H1 (cell line): ENCODE measurements at regions not wholly inside any gene's neighbourhood (a gene's known extent, or its start where the extent isn't known, plus 50 kb on each side); places are given as distances from the start of the nearest gene placed in this dataset.

Experiments
- CTCF ChIA-PET: fragments of 300-600 bp; sonication (Branson Sonifier 250); formaldehyde crosslinking; loops from one replicate; lab custom pipeline; 2021; ENCODE audit not compliant: partially characterized antibody; lab: Charles Lee
- POLR2A ChIA-PET: fragments of 300-600 bp; sonication (Branson Sonifier 250); formaldehyde crosslinking; loops from one replicate; lab custom pipeline; 2021; ENCODE audit warnings: inconsistent platforms; ENCODE audit not compliant: partially characterized antibody; lab: Charles Lee
- DNase-seq, 2 experiments: peaks; one replicate each; pipeline versions ENCODE4 v3.0.0 to v3.0.0-alpha.2; 2010 to 2022; ENCODE audit warnings: low spot score in 2 of 2, low read depth in 1 of 2, mixed read lengths in 1 of 2
- FAIRE-seq: peaks from 2 replicates; lab custom pipeline; 2011; peaks lifted over from hg19 to GRCh38; lab: Jason Lieb, UNC
- H2AFZ ChIP-seq: 2 replicates; pipeline ENCODE4 v1.8.1; 2012; ENCODE audit warnings: low read length, inconsistent platforms
- H2AK5ac ChIP-seq: 2 replicates; pipeline ENCODE4 v1.6.1; 2013; ENCODE audit warnings: low read depth, low read length
- H2BK120ac ChIP-seq: replicated peaks from 2 replicates; pipeline ENCODE3; 2013; ENCODE audit warnings: low read depth, low read length, inconsistent platforms
- H2BK12ac ChIP-seq: 2 replicates; pipeline ENCODE4 v1.6.1; 2013; ENCODE audit warnings: low read depth, low read length
- H2BK15ac ChIP-seq: 2 replicates; pipeline ENCODE4 v1.6.1; 2013; ENCODE audit warnings: low read length
- H2BK20ac ChIP-seq: 2 replicates; pipeline ENCODE4 v1.6.1; 2013; ENCODE audit warnings: low read length
- H2BK5ac ChIP-seq: 2 replicates; pipeline ENCODE4 v1.6.1; 2013; ENCODE audit warnings: low read depth, low read length
- H3K14ac ChIP-seq: 2 replicates; pipeline ENCODE4 v1.6.1; 2013; ENCODE audit warnings: inconsistent platforms; ENCODE audit not compliant: insufficient read length
- H3K18ac ChIP-seq: 2 replicates; pipeline ENCODE4 v1.6.1; 2013; ENCODE audit warnings: low read length; ENCODE audit errors: extremely low read depth
- H3K23ac ChIP-seq: 2 replicates; pipeline ENCODE4 v1.6.1; 2013; ENCODE audit warnings: inconsistent platforms; ENCODE audit not compliant: insufficient read length
- H3K23me2 ChIP-seq: 2 replicates; pipeline ENCODE4 v1.6.1; 2013; ENCODE audit warnings: low read depth, low read length
- H3K27ac ChIP-seq: 2 replicates; pipeline ENCODE4 v1.6.1; 2011; ENCODE audit warnings: low read depth, low read length, inconsistent platforms
- H3K27me3 ChIP-seq, 4 experiments: replicated peaks in 1 of 4; 1 replicate in 1 of 4; 2 replicates in 3 of 4; pipeline versions ENCODE4 v1.6.1 to v1.8.1; 2011 to 2013; ENCODE audit warnings: low read length in 3 of 4, mild to moderate bottlenecking in 3 of 4, inconsistent platforms in 2 of 4, mixed read lengths in 2 of 4, moderate library complexity in 1 of 4; ENCODE audit not compliant: control insufficient read depth in 3 of 4, insufficient read depth in 3 of 4; ENCODE audit errors: extremely low read depth in 1 of 4
- H3K36me3 ChIP-seq, 4 experiments: 2 replicates each; pipeline versions ENCODE4 v1.6.1 to v1.8.1; 2011 to 2013; ENCODE audit warnings: mild to moderate bottlenecking in 4 of 4, low read length in 3 of 4, moderate library complexity in 2 of 4, control low read depth in 1 of 4, inconsistent platforms in 1 of 4; ENCODE audit not compliant: insufficient read depth in 4 of 4, control insufficient read depth in 2 of 4
- H3K4ac ChIP-seq: replicated peaks from 2 replicates; pipeline ENCODE3; 2013; ENCODE audit warnings: low read length, low read depth, mixed read lengths, inconsistent platforms; ENCODE audit not compliant: insufficient read length
- H3K4me1 ChIP-seq, 4 experiments: replicated peaks in 1 of 4; 1 replicate in 1 of 4; 2 replicates in 3 of 4; pipeline versions ENCODE4 v1.6.1 to v1.8.1; 2011 to 2013; ENCODE audit warnings: low read length in 3 of 4, inconsistent platforms in 2 of 4, mixed read lengths in 1 of 4; ENCODE audit not compliant: insufficient read depth in 4 of 4, control insufficient read depth in 3 of 4
- H3K4me2 ChIP-seq, 2 experiments: 2 replicates each; pipeline versions ENCODE4 v1.6.1 to v1.8.1; 2011 to 2013; ENCODE audit warnings: low read depth in 2 of 2, low read length in 2 of 2, control low read depth in 1 of 2, inconsistent platforms in 1 of 2, mild to moderate bottlenecking in 1 of 2; ENCODE audit not compliant: insufficient read depth in 1 of 2
- H3K4me3 ChIP-seq, 4 experiments: fragments of 200-600, 300-600 bp in 1 of 4; sonication (generic), shearing (Covaris generic), sonication (Bioruptor Twin) in 1 of 4; 2 replicates each; pipeline versions ENCODE4 v1.5.1 to v1.8.1; 2011 to 2016; ENCODE audit warnings: low read length in 4 of 4, low read depth in 3 of 4, control low read depth in 2 of 4, inconsistent platforms in 2 of 4, mild to moderate bottlenecking in 2 of 4, mixed read lengths in 1 of 4, moderate library complexity in 1 of 4; ENCODE audit not compliant: insufficient read depth in 2 of 4; ENCODE audit errors: extremely low read depth in 1 of 4
- H3K56ac ChIP-seq: replicated peaks from 2 replicates; pipeline ENCODE3; 2013; ENCODE audit warnings: low read depth, mild to moderate bottlenecking, mixed read lengths, low read length, inconsistent platforms; ENCODE audit not compliant: insufficient read length
- H3K79me1 ChIP-seq: 2 replicates; pipeline ENCODE4 v1.6.1; 2013; ENCODE audit warnings: low read depth, low read length, control low read depth
- H3K79me2 ChIP-seq, 2 experiments: 2 replicates each; pipeline versions ENCODE4 v1.6.1 to v1.8.1; 2012 to 2013; ENCODE audit warnings: low read length in 2 of 2, mild to moderate bottlenecking in 2 of 2, inconsistent platforms in 1 of 2; ENCODE audit not compliant: insufficient read depth in 2 of 2, control insufficient read depth in 1 of 2
- H3K9ac ChIP-seq, 4 experiments: replicated peaks in 1 of 4; 1 replicate in 1 of 4; 2 replicates in 3 of 4; pipeline versions ENCODE4 v1.6.1 to v1.8.1; 2011 to 2013; ENCODE audit warnings: low read depth in 3 of 4, low read length in 3 of 4, control low read depth in 2 of 4, mild to moderate bottlenecking in 2 of 4, moderate library complexity in 2 of 4, inconsistent platforms in 1 of 4; ENCODE audit errors: extremely low read depth in 1 of 4
- H3K9me3 ChIP-seq, 2 experiments: 2 replicates each; pipeline versions ENCODE4 v1.6.1 to v1.8.1; 2012 to 2013; ENCODE audit warnings: mild to moderate bottlenecking in 2 of 2, moderate library complexity in 2 of 2, control low read depth in 1 of 2, inconsistent platforms in 1 of 2, low read depth in 1 of 2, low read length in 1 of 2, mixed read lengths in 1 of 2; ENCODE audit not compliant: insufficient read depth in 2 of 2
- H4K20me1 ChIP-seq, 2 experiments: replicated peaks in 1 of 2; 2 replicates each; pipeline versions ENCODE3 to v1.8.1; 2011 to 2013; ENCODE audit warnings: inconsistent platforms in 2 of 2, low read length in 2 of 2, mild to moderate bottlenecking in 1 of 2; ENCODE audit not compliant: insufficient read depth in 2 of 2, control insufficient read depth in 1 of 2
- H4K5ac ChIP-seq: 2 replicates; pipeline ENCODE4 v1.6.1; 2013; ENCODE audit warnings: low read length, low read depth, mixed read lengths, inconsistent platforms; ENCODE audit not compliant: insufficient read length
- H4K8ac ChIP-seq: 2 replicates; pipeline ENCODE4 v1.8.0; 2013; ENCODE audit warnings: mild to moderate bottlenecking, moderate library complexity, low read length, inconsistent platforms; ENCODE audit not compliant: insufficient read depth; ENCODE audit errors: extremely low read depth
- H4K91ac ChIP-seq: replicated peaks from 2 replicates; pipeline ENCODE3; 2013; ENCODE audit warnings: low read length, mixed read lengths, inconsistent platforms; ENCODE audit not compliant: insufficient read length
- CHD1 ChIP-seq: IDR thresholded peaks from 2 replicates; pipeline ENCODE4 v1.6.1; 2012; ENCODE audit warnings: low read depth, low read length, improper control_type of control experiment
- MAFK ChIP-seq: IDR thresholded peaks from 2 replicates; pipeline ENCODE4 v1.6.1; 2012; ENCODE audit warnings: low read depth, mild to moderate bottlenecking, improper control_type of control experiment, low read length
- WGBS, 2 experiments: shearing (Covaris generic) in 1 of 2; methylation state at CpG; one replicate each; pipeline versions ENCODE4 v1.1.6 to v1.1.7; 2013 to 2015; ENCODE audit warnings: low lambda C conversion rate in 2 of 2, mixed read lengths in 2 of 2, inconsistent platforms in 1 of 2, low coverage in 1 of 2, missing lambda C conversion rate in 1 of 2; ENCODE audit not compliant: insufficient replicate concordance in 2 of 2, insufficient coverage in 1 of 2, insufficient read length in 1 of 2; ENCODE audit errors: extremely low coverage in 1 of 2, missing lambda C conversion rate in 1 of 2; 5-methylcytosine and 5-hydroxymethylcytosine counted together
- TF ChIP-seq, protein P1 (sequence below), 3 experiments: IDR thresholded peaks; 1 replicate in 2 of 3; 2 replicates in 1 of 3; pipeline versions ENCODE4 v1.5.1 to v1.6.1; 2011; ENCODE audit warnings: low read length in 3 of 3, mild to moderate bottlenecking in 3 of 3, inconsistent platforms in 2 of 3, low read depth in 1 of 3, moderate library complexity in 1 of 3; ENCODE audit not compliant: insufficient read depth in 1 of 3; ENCODE audit errors: control extremely low read depth in 1 of 3

DNA sequence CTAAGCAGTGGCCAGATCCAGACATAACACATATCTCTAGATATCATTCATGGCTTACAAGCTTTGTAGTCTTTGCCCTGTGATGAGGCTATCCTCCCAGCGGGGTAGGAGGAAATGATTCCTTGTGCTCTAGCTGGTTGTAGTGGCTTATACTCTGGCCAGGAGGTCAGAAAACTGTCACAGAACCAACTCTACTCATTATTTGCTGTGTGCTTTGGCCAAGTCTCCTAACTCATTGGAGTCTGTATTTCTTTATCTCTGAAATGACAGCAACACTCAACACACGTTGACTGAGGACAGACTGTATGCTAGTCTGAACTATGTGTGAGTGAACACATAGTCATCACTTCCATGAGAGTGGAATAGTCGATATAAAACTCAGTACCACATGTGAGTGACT, 116.7 kb upstream of the F3 start:
- H2BK12ac ChIP-seq: peak overlapping the region; percentile 96
- H3K27me3 ChIP-seq: no peaks in the 10 kb centered on the region
- FAIRE-seq (no peak), DNase-seq (peak in 1 of 2 experiments; percentile 30)
- H2AFZ ChIP-seq: no peak overlapping the region
- POLR2A ChIA-PET: no interaction called here
- 0 out of 2 replicates have a peak overlapping the region, but pooled peaks have one; percentile 7 for H2BK15ac ChIP-seq
- H3K4me1 ChIP-seq: peaks cover 2 to 25% (median 14%) of the 10 kb centered on the region in 4 experiments; a peak in 5 of 7 replicates
- peak overlapping the region; percentile 96 for H4K91ac ChIP-seq
- H3K36me3 ChIP-seq: no peaks in the 10 kb centered on the region
- no peak overlapping the region for H4K8ac ChIP-seq
- peak overlapping the region in 1 of 2 experiments; percentile 22; a peak in 1 of 4 replicates for H3K4me2 ChIP-seq
- H3K9ac ChIP-seq: peak overlapping the region in 1 of 4 experiments; percentile 29; a peak in 1 of 7 replicates
- no peaks in the 10 kb centered on the region for H3K79me2 ChIP-seq
- H3K4ac ChIP-seq: peak overlapping the region; percentile 99
- no peak overlapping the region for H3K4me3 ChIP-seq
- H4K20me1 ChIP-seq: no peaks in the 10 kb centered on the region
- H3K18ac ChIP-seq: peak overlapping the region; percentile 84
- H3K27ac ChIP-seq: peak overlapping the region; percentile 60; the same call in 1 of the 2 replicates
- H3K9me3 ChIP-seq: no peaks in the 10 kb centered on the region
- no peak for TF ChIP-seq CHD1
- TF ChIP-seq MAFK: no peak
- TF ChIP-seq, protein P1, sequence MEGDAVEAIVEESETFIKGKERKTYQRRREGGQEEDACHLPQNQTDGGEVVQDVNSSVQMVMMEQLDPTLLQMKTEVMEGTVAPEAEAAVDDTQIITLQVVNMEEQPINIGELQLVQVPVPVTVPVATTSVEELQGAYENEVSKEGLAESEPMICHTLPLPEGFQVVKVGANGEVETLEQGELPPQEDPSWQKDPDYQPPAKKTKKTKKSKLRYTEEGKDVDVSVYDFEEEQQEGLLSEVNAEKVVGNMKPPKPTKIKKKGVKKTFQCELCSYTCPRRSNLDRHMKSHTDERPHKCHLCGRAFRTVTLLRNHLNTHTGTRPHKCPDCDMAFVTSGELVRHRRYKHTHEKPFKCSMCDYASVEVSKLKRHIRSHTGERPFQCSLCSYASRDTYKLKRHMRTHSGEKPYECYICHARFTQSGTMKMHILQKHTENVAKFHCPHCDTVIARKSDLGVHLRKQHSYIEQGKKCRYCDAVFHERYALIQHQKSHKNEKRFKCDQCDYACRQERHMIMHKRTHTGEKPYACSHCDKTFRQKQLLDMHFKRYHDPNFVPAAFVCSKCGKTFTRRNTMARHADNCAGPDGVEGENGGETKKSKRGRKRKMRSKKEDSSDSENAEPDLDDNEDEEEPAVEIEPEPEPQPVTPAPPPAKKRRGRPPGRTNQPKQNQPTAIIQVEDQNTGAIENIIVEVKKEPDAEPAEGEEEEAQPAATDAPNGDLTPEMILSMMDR (IDR thresholded peaks at IDR 0.05; ENCODE audit: control extremely low read depth in 1 of 3, insufficient read depth in 1 of 3, low read depth in 1 of 3, low read length in 3 of 3): no peak
- no peak overlapping the region for H3K14ac ChIP-seq
- 72% methylated on average over 3 of the region's 3 CpGs; no CpG with 5 or more reads in 1 of the 2 experiments for WGBS, 2 experiments
- no peaks in the 10 kb centered on the region; the same call in 1 of the 2 replicates for H3K23me2 ChIP-seq
- no peak overlapping the region for H3K23ac ChIP-seq
- H3K56ac ChIP-seq: no peak overlapping the region
- H2AK5ac ChIP-seq: peak overlapping the region; percentile 93
- H2BK5ac ChIP-seq: peak overlapping the region; percentile 97
- CTCF ChIA-PET: interaction anchor here (0.5 to 0.6 kb wide), 2 partner anchors 140 to 199 kb away, joined by 3 read pairs; no protein-coding TSS in a partner anchor
- peak overlapping the region; percentile 99 for H2BK120ac ChIP-seq
- no peaks in the 10 kb centered on the region for H3K79me1 ChIP-seq
- H4K5ac ChIP-seq: peak overlapping the region; percentile 8
- peak overlapping the region; percentile 95 for H2BK20ac ChIP-seq
